HG02759 (cell line): ENCODE measurements at regions not wholly inside any gene's neighbourhood (a gene's known extent, or its start where the extent isn't known, plus 50 kb on each side); places are given as distances from the start of the nearest gene placed in this dataset.

Source experiments
- ATAC-seq: cut with Tn5 transposase; IDR thresholded peaks from one replicate; pipeline ENCODE4 v1.9.1; 2021; ENCODE audit warnings: mild to moderate bottlenecking, moderate library complexity; ENCODE audit not compliant: unreplicated experiment

DNA sequence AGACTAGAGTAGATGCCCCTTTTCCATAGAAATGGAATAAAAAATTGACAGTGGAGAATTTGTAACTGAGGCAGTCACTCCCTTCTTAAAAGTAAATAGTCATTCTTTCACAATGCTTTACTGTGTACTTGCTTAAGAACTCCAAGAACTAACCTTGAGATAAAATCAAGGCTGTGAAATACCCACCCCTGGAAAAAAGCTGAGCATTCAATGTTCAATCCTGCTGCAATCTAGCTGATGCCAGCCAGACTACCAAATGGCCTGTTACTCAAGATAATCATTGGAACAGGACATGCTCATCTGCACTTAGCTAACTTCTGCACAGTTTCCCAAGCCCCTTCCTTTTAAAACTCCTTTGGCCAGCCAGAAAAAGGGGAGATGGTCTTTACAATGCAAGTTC is 367.4 kb upstream of the GULP1 start:
- no peak for ATAC-seq

- ATAC-seq, result no peak
Observed at GRCh38 chr2:187934236-187934635, 357.4 kb upstream of the GULP1 start.

DNA sequence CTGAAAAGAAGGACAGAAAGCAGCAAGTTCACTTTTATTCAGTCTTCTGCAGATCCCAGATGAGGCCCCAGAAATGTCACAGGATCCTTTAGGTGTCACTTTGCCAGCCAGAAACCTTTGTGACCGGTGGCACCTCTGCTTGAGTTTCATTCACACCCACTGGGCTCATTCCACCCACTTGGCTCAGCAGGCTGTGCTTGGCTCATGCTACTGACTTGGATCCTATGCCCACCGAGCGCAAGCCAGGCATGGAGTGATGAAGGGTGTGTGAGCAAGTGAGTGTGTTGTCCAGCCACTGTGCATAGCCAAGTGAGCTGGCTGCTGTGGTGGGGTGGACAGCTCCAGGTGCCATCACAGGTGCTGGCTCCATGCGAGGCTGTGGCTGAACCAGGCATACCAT is 357.0 kb upstream of the GULP1 start:
- ATAC-seq, result no peak

DNA sequence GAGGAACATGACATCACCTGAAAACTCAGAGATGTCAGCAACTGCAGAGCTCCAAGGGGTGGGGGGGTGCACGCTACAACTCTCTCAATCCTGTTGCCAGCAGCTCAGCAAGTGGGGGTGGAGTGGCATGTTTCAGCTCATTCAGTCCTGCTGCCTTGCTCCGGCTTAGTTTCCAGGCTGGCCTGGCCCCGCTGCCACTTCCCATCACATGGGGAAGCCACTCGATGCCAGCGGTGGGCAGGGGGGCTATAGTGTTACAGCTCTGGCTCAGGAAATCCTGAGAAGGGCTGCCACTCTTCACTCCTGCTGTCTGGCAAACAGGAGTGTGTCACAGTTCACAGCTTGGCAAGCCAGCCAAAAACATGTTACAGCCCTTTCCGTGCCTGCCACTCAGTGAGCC is 356.5 kb upstream of the GULP1 start:
- no peak for ATAC-seq

- ATAC-seq, result no peak
Observed at GRCh38 chr2:187936228-187936627, 355.4 kb upstream of the GULP1 start.

- no peak for ATAC-seq
Observed at GRCh38 chr2:187939180-187939579, 352.5 kb upstream of the GULP1 start.

GRCh38 chr2:187942876-187943275 is 348.8 kb upstream of the GULP1 start:
- ATAC-seq, result no peak

- no peak for ATAC-seq
Observed at GRCh38 chr2:187943772-187944369, 347.8 kb upstream of the GULP1 start.

GRCh38 chr2:187949859-187950258 is 341.8 kb upstream of the GULP1 start:
- ATAC-seq, result no peak

DNA sequence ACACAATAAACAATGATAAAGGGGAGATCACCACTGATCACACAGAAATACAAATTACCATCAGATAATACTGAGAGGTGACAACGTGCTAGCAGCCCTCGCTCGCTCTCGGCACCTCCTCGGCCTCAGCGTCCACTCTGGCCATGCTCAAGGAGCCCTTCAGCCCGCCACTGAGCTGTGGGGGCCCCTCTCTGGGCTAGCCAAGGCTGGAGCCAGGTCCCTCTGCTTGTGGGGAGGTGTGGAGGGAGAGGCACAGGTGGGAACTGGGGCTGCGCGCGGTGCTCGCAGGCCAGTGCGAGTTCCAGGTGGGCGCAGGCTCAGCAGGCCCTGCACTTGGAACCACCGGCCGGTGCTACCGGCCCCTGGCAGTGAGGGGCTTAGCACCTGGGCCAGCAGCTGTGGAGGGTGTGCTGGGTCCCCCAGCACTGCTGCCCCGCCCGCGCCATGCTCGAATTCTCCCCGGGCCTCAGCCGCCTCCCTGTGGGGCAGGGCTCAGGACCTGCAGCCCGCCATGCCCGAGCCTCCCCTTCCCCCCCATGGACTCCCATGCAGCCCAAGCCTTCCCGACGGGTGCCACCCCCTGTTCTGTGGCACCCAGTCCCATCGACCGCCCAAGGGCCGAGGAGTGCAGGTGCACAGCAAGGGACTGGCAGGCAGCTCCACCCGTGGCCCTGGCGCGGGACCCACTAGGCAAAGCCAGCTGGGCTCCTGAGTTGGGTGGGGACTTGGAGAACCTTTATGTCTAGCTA is 340.0 kb upstream of the GULP1 start:
- ATAC-seq, result no peak

DNA sequence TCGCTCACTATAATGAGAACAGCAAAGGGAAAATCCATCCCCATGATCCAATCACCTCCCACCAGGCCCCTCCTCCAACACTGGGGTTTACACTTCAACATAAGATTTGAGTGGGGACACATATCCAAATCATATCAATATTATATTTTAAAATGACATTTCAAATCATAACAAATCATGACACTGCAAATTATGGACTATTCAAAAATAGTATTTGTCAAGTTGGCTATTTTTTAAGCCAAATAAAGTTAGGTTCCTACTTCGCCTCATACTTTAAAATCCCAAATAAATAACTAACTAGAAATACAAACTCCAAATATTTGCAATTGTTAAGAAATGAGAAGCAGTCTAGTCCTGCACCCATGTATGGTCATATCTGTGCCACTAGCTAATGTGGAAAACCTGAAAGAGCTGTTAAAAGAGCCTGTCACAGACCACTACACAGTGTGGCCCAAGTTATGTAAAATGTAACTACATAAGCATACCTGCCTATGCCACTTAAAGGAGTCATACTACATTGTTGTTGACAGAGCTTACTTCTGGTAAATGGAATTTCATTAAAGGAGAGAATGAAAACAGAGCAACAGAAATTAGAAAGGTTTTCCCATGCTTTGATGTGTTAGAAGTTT is 334.7 kb upstream of the GULP1 start:
- no peak for ATAC-seq

DNA sequence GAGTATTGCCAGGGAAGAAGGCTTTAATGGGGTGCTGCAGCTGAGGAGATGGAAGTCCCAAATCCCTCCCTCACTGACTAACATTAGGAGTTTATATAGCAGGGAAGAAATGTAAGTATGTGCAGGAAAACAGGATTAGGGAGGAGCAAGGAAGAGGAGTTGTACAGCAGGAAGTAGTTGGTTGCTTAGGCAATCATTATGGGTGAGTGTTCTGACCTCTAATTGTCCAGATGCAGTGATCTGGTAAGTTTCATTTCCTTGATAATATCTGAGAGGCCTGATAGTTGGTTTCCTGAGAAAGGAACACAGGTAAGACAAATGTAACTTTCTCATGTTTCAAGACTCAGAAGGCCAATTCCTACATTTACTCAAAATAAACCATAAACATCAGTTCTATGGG is 331.9 kb upstream of the GULP1 start:
- no peak for ATAC-seq

- no peak for ATAC-seq
Observed at GRCh38 chr2:187962538-187962937, 329.1 kb upstream of the GULP1 start.

DNA sequence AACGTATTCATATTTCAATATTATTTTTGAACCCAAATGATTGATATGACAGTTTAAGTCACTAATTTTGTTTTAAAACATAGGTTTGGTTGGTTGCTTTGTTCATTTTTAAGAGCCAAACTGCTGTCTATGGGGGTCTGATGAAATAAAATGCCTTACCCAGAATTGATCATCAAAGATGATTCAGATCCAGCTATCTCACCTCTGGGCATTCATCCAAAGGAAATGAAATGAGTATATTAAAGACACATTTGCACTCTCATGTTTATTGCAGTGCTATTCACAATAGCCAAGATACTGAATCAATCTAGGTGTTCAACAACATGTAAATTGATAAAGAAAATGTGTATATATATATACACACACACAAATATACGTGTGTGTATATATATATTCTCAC is 326.9 kb upstream of the GULP1 start:
- ATAC-seq, result no peak

- ATAC-seq, result no peak
Observed at GRCh38 chr2:187966924-187967323, 324.8 kb upstream of the GULP1 start.

DNA sequence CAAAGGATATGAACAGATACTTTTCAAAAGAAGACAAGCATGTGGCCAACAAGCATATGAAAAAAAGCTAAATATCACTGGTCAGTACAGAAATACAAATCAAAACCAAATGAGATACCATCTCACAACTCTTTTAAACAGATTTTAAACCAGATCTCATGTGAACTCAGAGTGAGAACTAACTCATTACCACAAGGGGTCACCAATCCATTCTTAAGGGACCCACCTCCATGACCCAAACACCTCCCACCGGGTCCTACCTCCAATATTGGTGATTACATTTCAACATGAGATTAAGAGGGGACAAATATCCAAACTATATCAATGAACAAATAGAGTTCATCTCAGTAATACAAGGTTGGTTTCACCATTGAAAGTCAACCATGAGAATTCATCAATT is 319.8 kb upstream of the GULP1 start:
- no peak for ATAC-seq

GRCh38 chr2:187976259-187976985 is 315.3 kb upstream of the GULP1 start:
- no peak for ATAC-seq

GRCh38 chr2:187976986-187977333 is 314.7 kb upstream of the GULP1 start:
- ATAC-seq, result no peak

GRCh38 chr2:187978356-187978755 is 313.3 kb upstream of the GULP1 start:
- ATAC-seq, result no peak

DNA sequence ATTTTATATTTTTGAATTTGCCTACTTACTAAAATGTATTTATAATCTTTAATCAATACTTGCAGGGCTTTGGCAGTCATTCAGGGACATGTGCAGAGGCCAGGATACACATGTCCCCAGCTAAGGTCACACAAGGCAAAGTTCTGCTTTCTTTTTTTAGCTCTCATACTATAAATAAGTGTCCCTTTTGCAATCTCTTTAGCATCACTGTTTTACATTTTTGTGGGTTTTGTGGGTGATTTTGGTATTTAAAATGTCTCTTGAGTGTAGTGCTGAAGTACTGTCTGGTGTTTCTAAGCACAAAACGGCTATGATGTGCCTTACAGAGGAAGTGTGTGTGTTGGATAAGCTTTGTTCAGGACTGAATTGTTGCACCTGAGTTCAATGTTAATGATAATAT is 309.0 kb upstream of the GULP1 start:
- peak; percentile 94 for ATAC-seq

DNA sequence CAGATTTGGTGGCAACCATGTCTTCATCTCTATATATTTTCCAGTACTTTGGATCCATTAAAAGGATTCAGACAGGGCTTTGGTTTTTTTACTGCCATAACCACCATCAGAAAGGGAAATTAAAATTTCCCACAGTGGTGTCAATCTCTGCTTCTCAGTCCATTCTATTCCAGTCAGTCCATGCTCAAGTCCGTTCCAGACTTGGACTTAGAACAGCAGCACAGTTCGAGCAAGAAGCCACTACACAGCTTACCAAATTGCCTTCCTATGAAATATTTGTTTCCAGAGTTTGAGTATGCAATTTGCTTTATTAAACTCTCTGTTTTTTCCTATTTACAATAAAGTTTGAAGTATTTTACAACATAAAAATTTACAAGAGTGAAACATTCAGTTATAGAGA is 306.5 kb upstream of the GULP1 start:
- ATAC-seq, result no peak

GRCh38 chr2:187985923-187986322 is 305.8 kb upstream of the GULP1 start:
- ATAC-seq, result no peak
